Left ventricle myocardium inferior (tissue), 1 donor: ENCODE measurements at regions not wholly inside any gene's neighbourhood (a gene's known extent, or its start where the extent isn't known, plus 50 kb on each side); places are given as distances from the start of the nearest gene placed in this dataset.
A peak's percentile ranks its signal among the peaks of the same experiment; 100 is the strongest.

Experiments used
- DNase-seq: peaks from one replicate; pipeline ENCODE4 v3.0.0-alpha.2; 2020
- H3K27ac ChIP-seq: fragments of 200-600 bp; replicated peaks from 2 replicates; pipeline ENCODE4 v1.8.0; 2021
- H3K27me3 ChIP-seq: fragments of 200-600 bp; 2 replicates; pipeline ENCODE4 v1.8.0; 2021; ENCODE audit warnings: low read depth
- H3K36me3 ChIP-seq: fragments of 200-600 bp; 2 replicates; pipeline ENCODE4 v1.8.0; 2021
- H3K4me1 ChIP-seq: fragments of 200-600 bp; 2 replicates; pipeline ENCODE4 v1.8.0; 2021
- H3K4me3 ChIP-seq: fragments of 200-600 bp; 2 replicates; pipeline ENCODE4 v1.8.0; 2021; ENCODE audit warnings: mild to moderate bottlenecking, moderate library complexity
- H3K9me3 ChIP-seq: fragments of 200-600 bp; replicated peaks from 2 replicates; pipeline ENCODE4 v1.8.0; 2021
- intact Hi-C: fragments of 100-400 bp; cut with micrococcal nuclease; formaldehyde crosslinking; loops from one replicate; pipeline ENCODE4 v1.11.0; 2022
- TF ChIP-seq, protein P1 (sequence below): fragments of 200-600 bp; IDR thresholded peaks from 2 replicates; pipeline ENCODE4 v1.8.0; 2021; ENCODE audit warnings: antibody characterized with exemption, mild to moderate bottlenecking, borderline replicate concordance
- donor health status: DM: no; HTN: yes; CAD: no; lungs with severe emphysema.

DNA sequence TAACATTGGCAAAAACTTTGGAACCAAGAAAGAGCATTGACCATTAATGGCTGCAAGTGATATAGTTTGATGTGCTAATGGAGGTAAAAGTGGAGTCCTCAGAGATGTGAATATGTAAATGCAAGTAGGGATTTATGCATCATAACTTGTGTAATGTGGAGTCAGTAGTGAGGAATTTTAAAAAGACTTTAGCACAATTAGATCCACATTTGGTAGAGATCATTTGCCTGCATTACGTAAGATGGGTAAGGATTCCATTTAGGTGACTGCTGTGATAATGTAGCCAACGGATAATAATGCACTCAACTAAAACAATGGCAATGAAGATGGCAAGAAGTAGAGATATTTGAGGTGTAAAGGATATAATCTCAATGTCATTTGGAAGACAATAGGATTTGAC lies 1128.4 kb downstream of the ADGRL3 start:
- TF ChIP-seq, protein P1, sequence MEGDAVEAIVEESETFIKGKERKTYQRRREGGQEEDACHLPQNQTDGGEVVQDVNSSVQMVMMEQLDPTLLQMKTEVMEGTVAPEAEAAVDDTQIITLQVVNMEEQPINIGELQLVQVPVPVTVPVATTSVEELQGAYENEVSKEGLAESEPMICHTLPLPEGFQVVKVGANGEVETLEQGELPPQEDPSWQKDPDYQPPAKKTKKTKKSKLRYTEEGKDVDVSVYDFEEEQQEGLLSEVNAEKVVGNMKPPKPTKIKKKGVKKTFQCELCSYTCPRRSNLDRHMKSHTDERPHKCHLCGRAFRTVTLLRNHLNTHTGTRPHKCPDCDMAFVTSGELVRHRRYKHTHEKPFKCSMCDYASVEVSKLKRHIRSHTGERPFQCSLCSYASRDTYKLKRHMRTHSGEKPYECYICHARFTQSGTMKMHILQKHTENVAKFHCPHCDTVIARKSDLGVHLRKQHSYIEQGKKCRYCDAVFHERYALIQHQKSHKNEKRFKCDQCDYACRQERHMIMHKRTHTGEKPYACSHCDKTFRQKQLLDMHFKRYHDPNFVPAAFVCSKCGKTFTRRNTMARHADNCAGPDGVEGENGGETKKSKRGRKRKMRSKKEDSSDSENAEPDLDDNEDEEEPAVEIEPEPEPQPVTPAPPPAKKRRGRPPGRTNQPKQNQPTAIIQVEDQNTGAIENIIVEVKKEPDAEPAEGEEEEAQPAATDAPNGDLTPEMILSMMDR: no peak
- H3K4me3 ChIP-seq: no peak overlapping the region
- no peaks in the 10 kb centered on the region for H3K36me3 ChIP-seq
- H3K4me1 ChIP-seq: no peaks in the 10 kb centered on the region
- H3K27me3 ChIP-seq: no peaks in the 10 kb centered on the region
- no peak for DNase-seq
- H3K27ac ChIP-seq: no peak overlapping the region
- intact Hi-C loops: no loop called here
- peaks cover 4% of the 10 kb centered on the region for H3K9me3 ChIP-seq

DNA sequence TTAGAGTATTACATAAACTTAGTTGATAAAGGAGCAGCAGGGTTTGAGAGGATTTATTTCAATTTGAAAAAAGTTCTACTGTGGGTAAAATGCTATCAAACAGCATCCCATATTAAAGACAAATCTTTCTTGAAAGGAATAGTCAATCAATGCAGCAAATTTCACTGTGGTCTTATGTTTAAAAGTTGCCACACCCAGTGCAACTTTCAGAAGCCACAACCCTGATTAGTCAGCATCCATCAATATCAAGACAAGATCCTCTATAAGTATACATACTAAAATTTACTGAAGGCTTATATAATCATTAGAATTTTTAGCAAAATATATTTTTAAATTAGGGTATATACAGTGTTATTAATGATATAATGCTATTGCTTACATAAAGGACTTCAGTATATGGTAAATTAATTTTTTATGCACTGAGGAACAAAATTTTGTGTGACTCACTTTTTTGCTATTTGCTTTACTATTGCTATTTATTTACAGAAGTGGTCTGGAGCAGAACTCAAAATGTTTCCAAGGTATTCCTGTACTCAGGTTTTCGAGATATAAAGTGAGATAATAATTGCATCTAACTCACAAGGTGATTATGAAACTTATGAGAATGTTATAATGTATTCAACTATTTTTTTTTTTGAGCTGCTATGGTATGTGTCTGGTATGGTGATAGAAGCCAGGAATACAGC lies 1127.6 kb downstream of the ADGRL3 start:
- peaks cover 2% of the 10 kb centered on the region for H3K9me3 ChIP-seq
- no peak overlapping the region for H3K27ac ChIP-seq
- intact Hi-C loops: no loop called here
- no peaks in the 10 kb centered on the region for H3K27me3 ChIP-seq
- DNase-seq: no peak
- no peaks in the 10 kb centered on the region for H3K36me3 ChIP-seq
- H3K4me1 ChIP-seq: no peaks in the 10 kb centered on the region
- TF ChIP-seq, protein P1: no peak
- no peak overlapping the region for H3K4me3 ChIP-seq

DNA sequence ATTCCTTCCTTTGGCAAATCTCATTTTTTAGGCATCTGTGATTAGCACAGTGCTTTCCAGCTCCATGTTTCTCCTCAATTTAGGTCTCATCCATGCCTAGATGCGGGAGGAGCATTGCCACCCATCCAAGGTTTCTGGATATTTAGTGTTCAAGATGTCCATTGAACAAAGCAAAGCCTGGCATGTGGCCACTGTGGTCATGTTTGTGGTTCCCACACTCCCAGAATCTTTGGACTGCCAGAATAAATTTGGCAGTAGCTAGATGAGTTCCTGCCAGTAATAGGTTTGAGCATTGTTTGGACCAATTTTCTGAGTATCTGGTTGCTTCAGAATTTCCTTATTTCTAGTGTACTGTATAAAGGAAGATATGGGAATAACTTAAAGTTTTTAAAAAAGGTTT lies 1124.1 kb downstream of the ADGRL3 start:
- Histone ChIP-seq H3K36me3 (no peaks in the 10 kb centered on the region), H3K27ac (no peak overlapping the region), H3K9me3 (no peaks in the 10 kb centered on the region), H3K4me3 (no peak overlapping the region), H3K27me3 (no peaks in the 10 kb centered on the region), H3K4me1 (no peaks in the 10 kb centered on the region)
- intact Hi-C loops: no loop called here
- TF ChIP-seq, protein P1: no peak
- DNase-seq: peak; percentile 29

DNA sequence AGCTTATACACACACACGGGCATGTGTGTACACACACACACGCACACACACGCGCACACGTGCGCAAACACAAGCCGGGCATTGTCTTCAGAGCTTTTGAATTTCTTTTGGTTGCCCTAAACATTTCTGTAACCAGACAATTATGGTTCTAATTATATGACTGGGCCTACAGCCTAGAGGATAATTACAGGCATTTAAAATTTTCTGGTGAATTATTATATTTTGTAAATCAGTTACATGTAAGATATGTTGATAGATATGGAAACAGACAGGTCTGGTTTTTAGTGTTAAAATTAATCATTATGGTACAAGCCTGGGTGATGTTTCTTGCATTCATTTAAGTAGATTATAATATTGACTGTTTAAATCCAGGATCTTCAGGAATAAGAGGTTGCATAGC lies 1120.5 kb downstream of the ADGRL3 start:
- no peaks in the 10 kb centered on the region for H3K36me3 ChIP-seq
- no peak for DNase-seq
- no peaks in the 10 kb centered on the region for H3K4me1 ChIP-seq
- H3K27ac ChIP-seq: no peak overlapping the region
- intact Hi-C loops: no loop called here
- TF ChIP-seq, protein P1: no peak
- H3K27me3 ChIP-seq: no peaks in the 10 kb centered on the region
- H3K4me3 ChIP-seq: no peak overlapping the region
- peaks cover 23% of the 10 kb centered on the region for H3K9me3 ChIP-seq

DNA sequence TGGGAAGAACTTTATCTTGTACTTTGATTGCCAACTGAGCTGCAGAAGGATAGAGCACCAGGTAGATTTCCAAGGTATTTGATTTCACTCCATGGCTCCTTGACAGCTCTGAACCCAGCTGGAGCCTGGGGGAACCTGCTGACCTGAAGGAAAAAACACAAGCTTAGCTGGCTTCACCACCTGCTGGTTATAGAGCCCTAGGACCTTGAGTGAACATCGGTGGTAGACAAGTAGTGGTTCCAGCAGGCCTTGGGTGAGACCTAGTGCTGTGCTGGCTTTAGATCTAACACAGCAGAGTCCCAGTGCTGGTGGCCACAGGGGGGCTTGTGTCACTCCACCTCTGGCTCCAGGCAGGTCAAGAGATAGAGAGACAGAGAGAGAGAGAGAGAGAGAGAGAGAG lies 1102.6 kb downstream of the ADGRL3 start:
- TF ChIP-seq, protein P1: no peak
- H3K9me3 ChIP-seq: peaks cover 37% of the 10 kb centered on the region
- intact Hi-C loops: no loop called here

More for the DNA sequence above, 1102.6 kb downstream of the ADGRL3 start:
- Histone ChIP-seq H3K27me3 (no peaks in the 10 kb centered on the region), H3K27ac (no peak overlapping the region), H3K4me1 (no peaks in the 10 kb centered on the region), H3K36me3 (no peaks in the 10 kb centered on the region), H3K4me3 (no peak overlapping the region)
- DNase-seq: no peak
